ENCODE measurements at regions not wholly inside any gene's neighbourhood (a gene's known extent, or its start where the extent isn't known, plus 50 kb on each side); places are given as distances from the start of the nearest gene placed in this dataset.

DNA sequence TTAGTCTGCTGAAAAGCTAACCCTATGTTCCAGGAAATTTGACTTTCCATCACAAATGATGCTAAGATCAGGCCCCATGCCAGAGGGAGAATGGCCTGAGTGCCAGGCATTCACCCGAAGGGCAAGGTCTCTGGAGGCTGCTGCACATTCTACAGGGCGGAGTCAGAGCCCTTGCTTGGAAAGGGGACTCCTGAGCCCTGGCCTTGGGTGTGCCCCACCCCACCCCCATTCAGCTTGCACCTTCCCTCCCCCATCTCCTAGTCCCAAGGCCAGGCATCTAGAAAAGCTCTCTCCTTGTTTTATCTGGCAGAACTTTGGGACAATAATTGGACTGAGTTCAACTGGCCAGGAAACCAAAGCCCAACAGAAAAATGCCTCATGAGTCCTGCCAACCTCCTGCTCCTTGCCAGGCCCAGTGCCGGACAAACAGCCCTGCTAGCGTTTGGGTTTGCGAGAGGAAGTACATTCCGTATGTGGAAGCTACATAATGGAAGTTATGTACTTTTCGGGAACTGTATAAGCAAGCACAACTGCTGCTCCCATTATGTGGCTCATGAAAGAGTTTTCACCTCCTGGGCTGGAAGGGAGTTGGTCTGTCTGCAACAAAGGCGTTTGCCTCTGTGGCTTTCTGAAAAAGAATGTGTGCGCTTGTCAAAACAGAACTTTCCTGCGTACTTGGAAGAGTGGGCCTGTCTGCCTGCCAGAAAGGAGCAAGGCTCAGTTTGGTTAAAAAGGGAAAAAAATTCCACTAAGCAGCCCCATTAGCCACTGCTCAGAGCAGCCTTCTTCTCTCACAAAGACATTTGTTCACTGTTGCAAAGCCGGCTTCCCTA is 321.5 kb upstream of the CTNNB1 start (continued):
- TF ChIP-seq, protein P1, sequence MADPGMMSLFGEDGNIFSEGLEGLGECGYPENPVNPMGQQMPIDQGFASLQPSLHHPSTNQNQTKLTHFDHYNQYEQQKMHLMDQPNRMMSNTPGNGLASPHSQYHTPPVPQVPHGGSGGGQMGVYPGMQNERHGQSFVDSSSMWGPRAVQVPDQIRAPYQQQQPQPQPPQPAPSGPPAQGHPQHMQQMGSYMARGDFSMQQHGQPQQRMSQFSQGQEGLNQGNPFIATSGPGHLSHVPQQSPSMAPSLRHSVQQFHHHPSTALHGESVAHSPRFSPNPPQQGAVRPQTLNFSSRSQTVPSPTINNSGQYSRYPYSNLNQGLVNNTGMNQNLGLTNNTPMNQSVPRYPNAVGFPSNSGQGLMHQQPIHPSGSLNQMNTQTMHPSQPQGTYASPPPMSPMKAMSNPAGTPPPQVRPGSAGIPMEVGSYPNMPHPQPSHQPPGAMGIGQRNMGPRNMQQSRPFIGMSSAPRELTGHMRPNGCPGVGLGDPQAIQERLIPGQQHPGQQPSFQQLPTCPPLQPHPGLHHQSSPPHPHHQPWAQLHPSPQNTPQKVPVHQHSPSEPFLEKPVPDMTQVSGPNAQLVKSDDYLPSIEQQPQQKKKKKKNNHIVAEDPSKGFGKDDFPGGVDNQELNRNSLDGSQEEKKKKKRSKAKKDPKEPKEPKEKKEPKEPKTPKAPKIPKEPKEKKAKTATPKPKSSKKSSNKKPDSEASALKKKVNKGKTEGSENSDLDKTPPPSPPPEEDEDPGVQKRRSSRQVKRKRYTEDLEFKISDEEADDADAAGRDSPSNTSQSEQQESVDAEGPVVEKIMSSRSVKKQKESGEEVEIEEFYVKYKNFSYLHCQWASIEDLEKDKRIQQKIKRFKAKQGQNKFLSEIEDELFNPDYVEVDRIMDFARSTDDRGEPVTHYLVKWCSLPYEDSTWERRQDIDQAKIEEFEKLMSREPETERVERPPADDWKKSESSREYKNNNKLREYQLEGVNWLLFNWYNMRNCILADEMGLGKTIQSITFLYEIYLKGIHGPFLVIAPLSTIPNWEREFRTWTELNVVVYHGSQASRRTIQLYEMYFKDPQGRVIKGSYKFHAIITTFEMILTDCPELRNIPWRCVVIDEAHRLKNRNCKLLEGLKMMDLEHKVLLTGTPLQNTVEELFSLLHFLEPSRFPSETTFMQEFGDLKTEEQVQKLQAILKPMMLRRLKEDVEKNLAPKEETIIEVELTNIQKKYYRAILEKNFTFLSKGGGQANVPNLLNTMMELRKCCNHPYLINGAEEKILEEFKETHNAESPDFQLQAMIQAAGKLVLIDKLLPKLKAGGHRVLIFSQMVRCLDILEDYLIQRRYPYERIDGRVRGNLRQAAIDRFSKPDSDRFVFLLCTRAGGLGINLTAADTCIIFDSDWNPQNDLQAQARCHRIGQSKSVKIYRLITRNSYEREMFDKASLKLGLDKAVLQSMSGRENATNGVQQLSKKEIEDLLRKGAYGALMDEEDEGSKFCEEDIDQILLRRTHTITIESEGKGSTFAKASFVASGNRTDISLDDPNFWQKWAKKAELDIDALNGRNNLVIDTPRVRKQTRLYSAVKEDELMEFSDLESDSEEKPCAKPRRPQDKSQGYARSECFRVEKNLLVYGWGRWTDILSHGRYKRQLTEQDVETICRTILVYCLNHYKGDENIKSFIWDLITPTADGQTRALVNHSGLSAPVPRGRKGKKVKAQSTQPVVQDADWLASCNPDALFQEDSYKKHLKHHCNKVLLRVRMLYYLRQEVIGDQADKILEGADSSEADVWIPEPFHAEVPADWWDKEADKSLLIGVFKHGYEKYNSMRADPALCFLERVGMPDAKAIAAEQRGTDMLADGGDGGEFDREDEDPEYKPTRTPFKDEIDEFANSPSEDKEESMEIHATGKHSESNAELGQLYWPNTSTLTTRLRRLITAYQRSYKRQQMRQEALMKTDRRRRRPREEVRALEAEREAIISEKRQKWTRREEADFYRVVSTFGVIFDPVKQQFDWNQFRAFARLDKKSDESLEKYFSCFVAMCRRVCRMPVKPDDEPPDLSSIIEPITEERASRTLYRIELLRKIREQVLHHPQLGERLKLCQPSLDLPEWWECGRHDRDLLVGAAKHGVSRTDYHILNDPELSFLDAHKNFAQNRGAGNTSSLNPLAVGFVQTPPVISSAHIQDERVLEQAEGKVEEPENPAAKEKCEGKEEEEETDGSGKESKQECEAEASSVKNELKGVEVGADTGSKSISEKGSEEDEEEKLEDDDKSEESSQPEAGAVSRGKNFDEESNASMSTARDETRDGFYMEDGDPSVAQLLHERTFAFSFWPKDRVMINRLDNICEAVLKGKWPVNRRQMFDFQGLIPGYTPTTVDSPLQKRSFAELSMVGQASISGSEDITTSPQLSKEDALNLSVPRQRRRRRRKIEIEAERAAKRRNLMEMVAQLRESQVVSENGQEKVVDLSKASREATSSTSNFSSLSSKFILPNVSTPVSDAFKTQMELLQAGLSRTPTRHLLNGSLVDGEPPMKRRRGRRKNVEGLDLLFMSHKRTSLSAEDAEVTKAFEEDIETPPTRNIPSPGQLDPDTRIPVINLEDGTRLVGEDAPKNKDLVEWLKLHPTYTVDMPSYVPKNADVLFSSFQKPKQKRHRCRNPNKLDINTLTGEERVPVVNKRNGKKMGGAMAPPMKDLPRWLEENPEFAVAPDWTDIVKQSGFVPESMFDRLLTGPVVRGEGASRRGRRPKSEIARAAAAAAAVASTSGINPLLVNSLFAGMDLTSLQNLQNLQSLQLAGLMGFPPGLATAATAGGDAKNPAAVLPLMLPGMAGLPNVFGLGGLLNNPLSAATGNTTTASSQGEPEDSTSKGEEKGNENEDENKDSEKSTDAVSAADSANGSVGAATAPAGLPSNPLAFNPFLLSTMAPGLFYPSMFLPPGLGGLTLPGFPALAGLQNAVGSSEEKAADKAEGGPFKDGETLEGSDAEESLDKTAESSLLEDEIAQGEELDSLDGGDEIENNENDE (IDR thresholded peaks at IDR 0.05; ENCODE audit: insufficient replicate concordance, low read length), result no peak
- TF ChIP-seq POU5F1 (IDR thresholded peaks at IDR 0.05; ENCODE audit: low read depth, low read length) (no peak), SP2 (IDR thresholded peaks at IDR 0.05; ENCODE audit: low read length) (no peak), MAFK (IDR thresholded peaks at IDR 0.05; ENCODE audit: low read depth, low read length) (no peak), SUZ12 (IDR thresholded peaks at IDR 0.05; ENCODE audit: low read length) (no peak), RXRA (IDR thresholded peaks at IDR 0.05; ENCODE audit: insufficient read depth, low read depth, low read length) (no peak), RBBP5 (IDR thresholded peaks at IDR 0.05; ENCODE audit: borderline replicate concordance, low read depth, low read length) (no peak), GTF2F1 (IDR thresholded peaks at IDR 0.05; ENCODE audit: borderline replicate concordance, low read depth, low read length) (no peak)
- TF ChIP-seq, protein P2, sequence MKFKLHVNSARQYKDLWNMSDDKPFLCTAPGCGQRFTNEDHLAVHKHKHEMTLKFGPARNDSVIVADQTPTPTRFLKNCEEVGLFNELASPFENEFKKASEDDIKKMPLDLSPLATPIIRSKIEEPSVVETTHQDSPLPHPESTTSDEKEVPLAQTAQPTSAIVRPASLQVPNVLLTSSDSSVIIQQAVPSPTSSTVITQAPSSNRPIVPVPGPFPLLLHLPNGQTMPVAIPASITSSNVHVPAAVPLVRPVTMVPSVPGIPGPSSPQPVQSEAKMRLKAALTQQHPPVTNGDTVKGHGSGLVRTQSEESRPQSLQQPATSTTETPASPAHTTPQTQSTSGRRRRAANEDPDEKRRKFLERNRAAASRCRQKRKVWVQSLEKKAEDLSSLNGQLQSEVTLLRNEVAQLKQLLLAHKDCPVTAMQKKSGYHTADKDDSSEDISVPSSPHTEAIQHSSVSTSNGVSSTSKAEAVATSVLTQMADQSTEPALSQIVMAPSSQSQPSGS (IDR thresholded peaks at IDR 0.05; ENCODE audit: low read length), result no peak
